HFFc6 (cell line): ENCODE measurements at regions not wholly inside any gene's neighbourhood (a gene's known extent, or its start where the extent isn't known, plus 50 kb on each side); places are given as distances from the start of the nearest gene placed in this dataset.

Experiments used
- DNase-seq: peaks from one replicate; pipeline ENCODE4 v3.0.0-alpha.2; 2018
- H3K27ac Mint-ChIP-seq: 2 replicates; pipeline ENCODE4 v1.8.0; 2020; ENCODE audit warnings: mild to moderate bottlenecking, mixed read lengths
- H3K27me3 Mint-ChIP-seq: 2 replicates; pipeline ENCODE4 v1.8.0; 2021; ENCODE audit warnings: mild to moderate bottlenecking, moderate library complexity, mixed read lengths; ENCODE audit not compliant: insufficient read depth
- H3K36me3 Mint-ChIP-seq: 2 replicates; pipeline ENCODE4 v1.8.0; 2021; ENCODE audit warnings: low read depth, mixed read lengths
- H3K4me1 Mint-ChIP-seq: 2 replicates; pipeline ENCODE4 v1.8.0; 2020; ENCODE audit warnings: low read depth, mixed read lengths
- H3K4me3 Mint-ChIP-seq: 2 replicates; pipeline ENCODE4 v1.8.0; 2020; ENCODE audit warnings: mild to moderate bottlenecking, moderate library complexity, mixed read lengths
- H3K9me3 Mint-ChIP-seq: 2 replicates; pipeline ENCODE4 v1.8.0; 2020; ENCODE audit warnings: mild to moderate bottlenecking, mixed read lengths
- TF ChIP-seq, protein P1 (sequence below): fragments of 200-600 bp; sonication (generic); IDR thresholded peaks from 2 replicates; pipeline ENCODE4 v1.5.0; 2021; ENCODE audit warnings: antibody characterized with exemption, mild to moderate bottlenecking

DNA sequence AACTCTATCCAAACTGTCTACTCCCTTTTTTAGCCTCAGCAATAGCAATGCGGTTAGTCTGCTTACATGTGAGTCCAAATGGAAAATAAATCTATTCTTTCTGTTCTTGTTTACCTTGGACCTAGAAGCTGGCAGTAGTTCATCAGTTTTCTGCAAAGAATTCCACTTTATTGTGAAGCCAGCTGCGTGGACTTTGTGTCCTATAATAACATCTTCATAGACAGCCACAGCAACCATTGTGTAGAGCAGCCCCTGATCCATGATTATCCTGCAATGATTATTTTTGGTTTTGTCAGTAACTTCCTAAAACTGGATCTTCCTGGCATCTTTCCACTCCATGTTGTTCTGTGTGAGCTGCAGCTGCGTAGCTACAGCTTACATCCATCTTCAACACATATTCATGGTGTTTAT is 408.7 kb downstream of the NUF2 start:
- peaks cover 12% of the 10 kb centered on the region for H3K4me1 Mint-ChIP-seq
- no peak for DNase-seq
- 0 out of 2 replicates have a peak, but pooled peaks cover 1% of the 10 kb centered on the region for H3K27me3 Mint-ChIP-seq
- no peak overlapping the region; the same call in 1 of the 2 replicates for H3K4me3 Mint-ChIP-seq
- H3K27ac Mint-ChIP-seq = no peak overlapping the region
- no peaks in the 10 kb centered on the region for H3K36me3 Mint-ChIP-seq
- TF ChIP-seq, protein P1, sequence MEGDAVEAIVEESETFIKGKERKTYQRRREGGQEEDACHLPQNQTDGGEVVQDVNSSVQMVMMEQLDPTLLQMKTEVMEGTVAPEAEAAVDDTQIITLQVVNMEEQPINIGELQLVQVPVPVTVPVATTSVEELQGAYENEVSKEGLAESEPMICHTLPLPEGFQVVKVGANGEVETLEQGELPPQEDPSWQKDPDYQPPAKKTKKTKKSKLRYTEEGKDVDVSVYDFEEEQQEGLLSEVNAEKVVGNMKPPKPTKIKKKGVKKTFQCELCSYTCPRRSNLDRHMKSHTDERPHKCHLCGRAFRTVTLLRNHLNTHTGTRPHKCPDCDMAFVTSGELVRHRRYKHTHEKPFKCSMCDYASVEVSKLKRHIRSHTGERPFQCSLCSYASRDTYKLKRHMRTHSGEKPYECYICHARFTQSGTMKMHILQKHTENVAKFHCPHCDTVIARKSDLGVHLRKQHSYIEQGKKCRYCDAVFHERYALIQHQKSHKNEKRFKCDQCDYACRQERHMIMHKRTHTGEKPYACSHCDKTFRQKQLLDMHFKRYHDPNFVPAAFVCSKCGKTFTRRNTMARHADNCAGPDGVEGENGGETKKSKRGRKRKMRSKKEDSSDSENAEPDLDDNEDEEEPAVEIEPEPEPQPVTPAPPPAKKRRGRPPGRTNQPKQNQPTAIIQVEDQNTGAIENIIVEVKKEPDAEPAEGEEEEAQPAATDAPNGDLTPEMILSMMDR = no peak
- no peaks in the 10 kb centered on the region for H3K9me3 Mint-ChIP-seq

DNA sequence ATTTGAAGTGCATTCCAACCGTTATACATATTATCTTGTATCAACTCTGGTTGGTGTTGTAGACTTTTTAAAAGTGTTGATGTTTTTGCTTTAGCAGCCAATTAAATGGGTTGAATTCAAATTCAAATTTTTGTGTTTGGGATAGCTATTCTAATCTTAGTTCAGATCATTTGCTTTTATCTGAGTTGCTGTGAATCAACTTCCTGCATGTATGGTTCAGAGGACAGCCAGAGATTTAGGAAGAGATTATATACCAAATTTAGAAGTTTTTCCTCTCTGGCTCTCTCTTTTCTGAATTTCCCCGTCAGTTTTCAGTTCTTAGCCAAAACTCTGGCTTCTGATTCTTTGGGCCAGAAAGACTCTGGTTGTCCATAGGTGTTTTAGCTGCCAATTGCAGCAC is 415.5 kb downstream of the NUF2 start:
- Mint-ChIP-seq H3K9me3 (peaks cover 3% of the 10 kb centered on the region; the same call in 1 of the 2 replicates), H3K4me3 (peak overlapping the region; percentile 44), H3K36me3 (peaks cover 10% of the 10 kb centered on the region; the same call in 1 of the 2 replicates), H3K27ac (peak overlapping the region; percentile 92), H3K27me3 (no peaks in the 10 kb centered on the region), H3K4me1 (peaks cover 34% of the 10 kb centered on the region)
- peak; percentile 69 for DNase-seq
- TF ChIP-seq, protein P1 = no peak

DNA sequence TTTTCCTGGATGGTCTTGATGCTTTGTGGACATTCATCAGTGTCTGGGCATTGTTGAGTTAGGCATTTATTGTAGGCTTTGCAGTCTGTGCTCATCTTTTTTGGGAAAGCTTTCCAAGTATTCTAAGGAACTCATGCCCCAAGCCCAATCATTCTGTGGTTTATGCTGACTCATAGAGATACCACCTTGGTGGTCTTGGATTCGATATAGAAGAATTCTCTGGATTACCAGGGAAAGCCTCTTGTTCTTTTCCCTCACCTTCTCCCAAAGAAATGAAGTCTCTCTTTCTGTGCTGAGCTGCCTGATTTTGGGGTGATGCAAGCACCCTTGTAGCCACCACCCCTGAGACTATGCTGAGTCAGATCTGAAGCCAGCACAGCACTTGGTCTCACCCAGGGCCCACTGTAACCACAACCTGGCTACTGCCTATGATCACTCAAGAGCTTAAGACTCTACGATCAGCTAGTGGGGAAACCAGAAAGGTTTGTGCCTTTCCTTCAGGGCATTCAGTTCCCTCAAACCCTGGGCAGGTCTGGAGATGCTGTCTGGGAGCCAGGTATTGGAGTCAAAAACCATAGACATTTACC is 422.6 kb downstream of the NUF2 start:
- DNase-seq = peak; percentile 33
- Mint-ChIP-seq H3K4me3 (no peak overlapping the region), H3K9me3 (peaks cover 15% of the 10 kb centered on the region), H3K27ac (peak overlapping the region; percentile 70), H3K36me3 (peaks cover 28% of the 10 kb centered on the region), H3K4me1 (peaks cover 42% of the 10 kb centered on the region), H3K27me3 (no peaks in the 10 kb centered on the region)
- TF ChIP-seq, protein P1 = no peak

DNA sequence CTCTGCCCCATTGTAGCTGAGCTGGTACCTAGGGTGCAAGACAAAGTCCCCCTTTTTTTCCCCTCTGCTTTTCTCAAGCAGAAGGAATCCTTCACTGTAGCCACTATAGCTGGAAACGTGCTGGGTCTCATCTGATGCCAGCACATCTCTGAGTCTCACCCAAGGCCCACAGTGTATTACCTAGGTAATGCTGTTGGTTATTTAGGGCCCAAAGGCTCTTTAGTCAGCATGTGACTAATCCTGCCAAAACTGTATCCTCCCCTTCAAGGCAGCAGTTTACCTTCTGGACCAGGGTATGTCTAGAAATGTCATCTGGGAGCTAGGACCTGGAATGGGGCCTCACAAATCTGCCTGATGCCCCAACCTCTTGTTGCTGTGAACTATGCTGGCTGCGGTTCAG is 423.4 kb downstream of the NUF2 start:
- H3K36me3 Mint-ChIP-seq = peaks cover 26% of the 10 kb centered on the region
- DNase-seq = peak; percentile 40
- peaks cover 42% of the 10 kb centered on the region for H3K4me1 Mint-ChIP-seq
- peak overlapping the region; percentile 70 for H3K27ac Mint-ChIP-seq
- TF ChIP-seq, protein P1 = no peak
- H3K4me3 Mint-ChIP-seq = no peak overlapping the region
- H3K9me3 Mint-ChIP-seq = peaks cover 15% of the 10 kb centered on the region
- H3K27me3 Mint-ChIP-seq = no peaks in the 10 kb centered on the region

DNA sequence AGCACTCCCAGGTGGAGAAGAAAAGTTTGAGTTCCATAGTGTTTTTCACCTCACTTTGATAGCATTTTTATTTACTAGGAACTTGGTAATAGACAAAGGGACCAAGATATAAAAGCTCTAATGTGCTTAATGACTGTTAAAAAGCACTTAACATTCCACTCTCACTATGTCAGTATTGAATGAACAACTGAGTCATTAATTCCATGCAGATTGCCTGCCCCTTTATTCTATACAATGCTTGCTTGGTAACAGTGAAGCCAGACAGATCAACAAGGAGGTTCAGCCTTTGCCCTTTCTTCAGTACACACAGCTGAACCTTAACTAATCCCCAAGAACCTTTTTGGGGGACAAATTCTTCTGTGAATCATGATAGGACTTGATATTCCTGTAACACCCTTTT is 425.5 kb downstream of the NUF2 start:
- peak overlapping the region; percentile 65 for H3K27ac Mint-ChIP-seq
- TF ChIP-seq, protein P1 = no peak

More for the DNA sequence above, 425.5 kb downstream of the NUF2 start:
- H3K27me3 Mint-ChIP-seq = no peaks in the 10 kb centered on the region
- peaks cover 15% of the 10 kb centered on the region for H3K9me3 Mint-ChIP-seq
- H3K4me3 Mint-ChIP-seq = no peak overlapping the region
- DNase-seq = peak; percentile 60
- H3K4me1 Mint-ChIP-seq = peaks cover 42% of the 10 kb centered on the region
- peaks cover 18% of the 10 kb centered on the region for H3K36me3 Mint-ChIP-seq
